ENCODE measurements at regions not wholly inside any gene's neighbourhood (a gene's known extent, or its start where the extent isn't known, plus 50 kb on each side); places are given as distances from the start of the nearest gene placed in this dataset.

- peaks cover 2 to 8% of the 10 kb centered on the region in 2 donors for H3K4me1 ChIP-seq (ENCODE audit: control insufficient read depth in 2 of 2, insufficient read depth in 1 of 2, low read depth in 1 of 2, low read length in 2 of 2)
- H3K18ac ChIP-seq (ENCODE audit: low read length) = no peak overlapping the region
- no peaks in the 10 kb centered on the region for H3K27me3 ChIP-seq (ENCODE audit: control insufficient read depth in 3 of 3, insufficient read depth in 3 of 3, low read depth in 1 of 3, low read length in 3 of 3)
- no peak overlapping the region for H4K91ac ChIP-seq (ENCODE audit: low read depth, low read length, poor library complexity)
- no peak overlapping the region for H3K23ac ChIP-seq (ENCODE audit: low read depth, low read length, poor library complexity)
- H3K4me3 ChIP-seq (ENCODE audit: low read length in 2 of 2) = no peak overlapping the region
- H2BK12ac ChIP-seq (ENCODE audit: low read length) = no peak overlapping the region
- no CpG with 5 or more reads among the region's 2 CpGs for WGBS, 2 donors (ENCODE audit: extremely low coverage in 2 of 2, insufficient read length in 2 of 2, insufficient replicate concordance in 1 of 2)
- H2AFZ ChIP-seq (ENCODE audit: low read length) = no peak overlapping the region
- no peaks in the 10 kb centered on the region for H3K79me1 ChIP-seq (ENCODE audit: low read depth, low read length)
- H2BK15ac ChIP-seq (ENCODE audit: low read length) = no peak overlapping the region
- no peaks in the 10 kb centered on the region for H3K36me3 ChIP-seq (replicated peaks in 1 of 2; ENCODE audit: control insufficient read depth in 2 of 2, insufficient read depth in 2 of 2, low read length in 2 of 2)
- H3K4me2 ChIP-seq (ENCODE audit: insufficient read depth, low read length, poor library complexity, severe bottlenecking) = no peak overlapping the region
- no peak overlapping the region for H3K9ac ChIP-seq (ENCODE audit: low read depth, low read length, poor library complexity)
- H2BK5ac ChIP-seq (ENCODE audit: low read length) = no peak overlapping the region
- no peak overlapping the region for H2AK5ac ChIP-seq (ENCODE audit: low read depth, low read length)
- no peak for DNase-seq (ENCODE audit: low spot score)
- no peak overlapping the region for H3K27ac ChIP-seq (replicated peaks; ENCODE audit: low read length)
- no peak overlapping the region for H4K8ac ChIP-seq (ENCODE audit: low read depth, low read length)
- no peaks in the 10 kb centered on the region for H3K9me3 ChIP-seq (replicated peaks in 1 of 2; ENCODE audit: control insufficient read depth in 2 of 2, insufficient read depth in 1 of 2, low read depth in 1 of 2, low read length in 2 of 2)
- H3K4ac ChIP-seq (ENCODE audit: low read length) = no peak overlapping the region
- H2BK120ac ChIP-seq (ENCODE audit: low read depth, low read length) = no peak overlapping the region
- H3K14ac ChIP-seq (ENCODE audit: low read length) = no peak overlapping the region
Observed at GRCh38 chr2:13018490-13018889, 301.8 kb downstream of the TRIB2 start.

GRCh38 chr2:13019781-13020180 lies 303.0 kb downstream of the TRIB2 start:
- H2AFZ ChIP-seq (ENCODE audit: low read length) = no peak overlapping the region
- H3K4me1 ChIP-seq (ENCODE audit: control insufficient read depth in 2 of 2, insufficient read depth in 1 of 2, low read depth in 1 of 2, low read length in 2 of 2) = peaks cover under 1 to 8% of the 10 kb centered on the region in 2 donors
- no peak overlapping the region for H3K4me2 ChIP-seq (ENCODE audit: insufficient read depth, low read length, poor library complexity, severe bottlenecking)
- H3K23ac ChIP-seq (ENCODE audit: low read depth, low read length, poor library complexity) = no peak overlapping the region
- H2AK5ac ChIP-seq (ENCODE audit: low read depth, low read length) = no peak overlapping the region
- no peak overlapping the region for H3K18ac ChIP-seq (ENCODE audit: low read length)
- no peak overlapping the region for H4K8ac ChIP-seq (ENCODE audit: low read depth, low read length)
- no peaks in the 10 kb centered on the region for H3K27me3 ChIP-seq (ENCODE audit: control insufficient read depth in 3 of 3, insufficient read depth in 3 of 3, low read depth in 1 of 3, low read length in 3 of 3)
- no peak overlapping the region for H2BK12ac ChIP-seq (ENCODE audit: low read length)
- H3K4ac ChIP-seq (ENCODE audit: low read length) = no peak overlapping the region
- H3K4me3 ChIP-seq (ENCODE audit: low read length in 2 of 2) = no peak overlapping the region
- DNase-seq (ENCODE audit: low spot score) = no peak
- no CpG with 5 or more reads among the region's 3 CpGs for WGBS, 2 donors (ENCODE audit: extremely low coverage in 2 of 2, insufficient read length in 2 of 2, insufficient replicate concordance in 1 of 2)
- no peak overlapping the region for H3K27ac ChIP-seq (replicated peaks; ENCODE audit: low read length)
- H3K9me3 ChIP-seq (replicated peaks in 1 of 2; ENCODE audit: control insufficient read depth in 2 of 2, insufficient read depth in 1 of 2, low read depth in 1 of 2, low read length in 2 of 2) = no peaks in the 10 kb centered on the region
- H2BK120ac ChIP-seq (ENCODE audit: low read depth, low read length) = no peak overlapping the region
- H3K36me3 ChIP-seq (replicated peaks in 1 of 2; ENCODE audit: control insufficient read depth in 2 of 2, insufficient read depth in 2 of 2, low read length in 2 of 2) = no peaks in the 10 kb centered on the region
- H2BK15ac ChIP-seq (ENCODE audit: low read length) = no peak overlapping the region
- no peak overlapping the region for H4K91ac ChIP-seq (ENCODE audit: low read depth, low read length, poor library complexity)
- no peak overlapping the region for H2BK5ac ChIP-seq (ENCODE audit: low read length)
- H3K14ac ChIP-seq (ENCODE audit: low read length) = no peak overlapping the region
- no peak overlapping the region for H3K9ac ChIP-seq (ENCODE audit: low read depth, low read length, poor library complexity)
- H3K79me1 ChIP-seq (ENCODE audit: low read depth, low read length) = no peaks in the 10 kb centered on the region

- Histone ChIP-seq H2BK12ac (ENCODE audit: low read length) (no peak overlapping the region), H4K8ac (ENCODE audit: low read depth, low read length) (no peak overlapping the region), H3K4me1 (ENCODE audit: control insufficient read depth in 2 of 2, insufficient read depth in 1 of 2, low read depth in 1 of 2, low read length in 2 of 2) (peaks cover 0 to 7% of the 10 kb centered on the region in 2 donors), H2AK5ac (ENCODE audit: low read depth, low read length) (no peak overlapping the region), H3K9ac (ENCODE audit: low read depth, low read length, poor library complexity) (no peak overlapping the region), H3K4me3 (ENCODE audit: low read length in 2 of 2) (no peak overlapping the region), H3K27me3 (ENCODE audit: control insufficient read depth in 3 of 3, insufficient read depth in 3 of 3, low read depth in 1 of 3, low read length in 3 of 3) (no peaks in the 10 kb centered on the region), H3K79me1 (ENCODE audit: low read depth, low read length) (no peaks in the 10 kb centered on the region), H2AFZ (ENCODE audit: low read length) (no peak overlapping the region), H3K9me3 (replicated peaks in 1 of 2; ENCODE audit: control insufficient read depth in 2 of 2, insufficient read depth in 1 of 2, low read depth in 1 of 2, low read length in 2 of 2) (no peaks in the 10 kb centered on the region), H3K4me2 (ENCODE audit: insufficient read depth, low read length, poor library complexity, severe bottlenecking) (no peak overlapping the region), H2BK15ac (ENCODE audit: low read length) (no peak overlapping the region), H3K23ac (ENCODE audit: low read depth, low read length, poor library complexity) (no peak overlapping the region), H4K91ac (ENCODE audit: low read depth, low read length, poor library complexity) (no peak overlapping the region), H3K14ac (ENCODE audit: low read length) (no peak overlapping the region), H3K27ac (replicated peaks; ENCODE audit: low read length) (no peak overlapping the region), H3K36me3 (replicated peaks in 1 of 2; ENCODE audit: control insufficient read depth in 2 of 2, insufficient read depth in 2 of 2, low read length in 2 of 2) (no peaks in the 10 kb centered on the region), H3K4ac (ENCODE audit: low read length) (no peak overlapping the region), H2BK120ac (ENCODE audit: low read depth, low read length) (no peak overlapping the region), H3K18ac (ENCODE audit: low read length) (no peak overlapping the region), H2BK5ac (ENCODE audit: low read length) (no peak overlapping the region)
- no CpG with 5 or more reads among the region's 3 CpGs for WGBS, 2 donors (ENCODE audit: extremely low coverage in 2 of 2, insufficient read length in 2 of 2, insufficient replicate concordance in 1 of 2)
- DNase-seq (ENCODE audit: low spot score) = no peak
Observed at GRCh38 chr2:13020469-13020868, 303.7 kb downstream of the TRIB2 start.

GRCh38 chr2:13021470-13021957 lies 304.8 kb downstream of the TRIB2 start:
- Histone ChIP-seq H2BK12ac (ENCODE audit: low read length) (no peak overlapping the region), H3K14ac (ENCODE audit: low read length) (no peak overlapping the region), H3K9me3 (replicated peaks in 1 of 2; ENCODE audit: control insufficient read depth in 2 of 2, insufficient read depth in 1 of 2, low read depth in 1 of 2, low read length in 2 of 2) (no peaks in the 10 kb centered on the region), H4K8ac (ENCODE audit: low read depth, low read length) (no peak overlapping the region), H2AK5ac (ENCODE audit: low read depth, low read length) (no peak overlapping the region), H3K9ac (ENCODE audit: low read depth, low read length, poor library complexity) (no peak overlapping the region), H3K4ac (ENCODE audit: low read length) (no peak overlapping the region), H4K91ac (ENCODE audit: low read depth, low read length, poor library complexity) (no peak overlapping the region), H2BK15ac (ENCODE audit: low read length) (no peak overlapping the region), H3K18ac (ENCODE audit: low read length) (no peak overlapping the region), H3K4me2 (ENCODE audit: insufficient read depth, low read length, poor library complexity, severe bottlenecking) (no peak overlapping the region), H2BK120ac (ENCODE audit: low read depth, low read length) (no peak overlapping the region), H3K23ac (ENCODE audit: low read depth, low read length, poor library complexity) (no peak overlapping the region), H3K27ac (replicated peaks; ENCODE audit: low read length) (no peak overlapping the region), H3K4me3 (ENCODE audit: low read length in 2 of 2) (no peak overlapping the region), H3K27me3 (ENCODE audit: control insufficient read depth in 3 of 3, insufficient read depth in 3 of 3, low read depth in 1 of 3, low read length in 3 of 3) (no peaks in the 10 kb centered on the region), H3K36me3 (replicated peaks in 1 of 2; ENCODE audit: control insufficient read depth in 2 of 2, insufficient read depth in 2 of 2, low read length in 2 of 2) (no peaks in the 10 kb centered on the region), H2AFZ (ENCODE audit: low read length) (no peak overlapping the region), H3K4me1 (ENCODE audit: control insufficient read depth in 2 of 2, insufficient read depth in 1 of 2, low read depth in 1 of 2, low read length in 2 of 2) (no peaks in the 10 kb centered on the region), H2BK5ac (ENCODE audit: low read length) (no peak overlapping the region), H3K79me1 (ENCODE audit: low read depth, low read length) (no peaks in the 10 kb centered on the region)
- no peak for DNase-seq (ENCODE audit: low spot score)
- WGBS, 2 donors (ENCODE audit: extremely low coverage in 2 of 2, insufficient read length in 2 of 2, insufficient replicate concordance in 1 of 2) = no CpG with 5 or more reads among the region's 3 CpGs

Measured in neuronal stem cell (in vitro differentiated cells).